ENCODE measurements at regions not wholly inside any gene's neighbourhood (a gene's known extent, or its start where the extent isn't known, plus 50 kb on each side); places are given as distances from the start of the nearest gene placed in this dataset.
"Not testable (repeated sequence)": the region's sequence is repeated elsewhere in the genome, so short reads cannot be mapped to it uniquely, and the experiment has no call there.

- DNase-seq: no peak
Observed at GRCh38 chr7:66504131-66504530, 124.5 kb upstream of the KCTD7 start.

- DNase-seq: no peak
Observed at GRCh38 chr7:66505009-66505408, 123.7 kb upstream of the KCTD7 start.

- no peak for DNase-seq
Observed at GRCh38 chr7:66505531-66506451, 122.9 kb upstream of the KCTD7 start.

GRCh38 chr7:66506703-66507102 lies 122.0 kb upstream of the KCTD7 start:
- DNase-seq: not testable (repeated sequence)

GRCh38 chr7:66507764-66508296 lies 120.9 kb upstream of the KCTD7 start:
- DNase-seq: no peak

GRCh38 chr7:66508431-66508830 lies 120.2 kb upstream of the KCTD7 start:
- no peak for DNase-seq

GRCh38 chr7:66514050-66514449 lies 114.6 kb upstream of the KCTD7 start:
- DNase-seq: no peak

GRCh38 chr7:66517212-66517909 lies 111.3 kb upstream of the KCTD7 start:
- no peak for DNase-seq

- no peak for DNase-seq
Observed at GRCh38 chr7:66518151-66518691, 110.5 kb upstream of the KCTD7 start.

GRCh38 chr7:66521675-66522074 lies 107.0 kb upstream of the KCTD7 start:
- no peak for DNase-seq

- no peak for DNase-seq
Observed at GRCh38 chr7:66522518-66522917, 106.2 kb upstream of the KCTD7 start.

- DNase-seq: no peak
Observed at GRCh38 chr7:66523409-66523808, 105.3 kb upstream of the KCTD7 start.

GRCh38 chr7:66524738-66525137 lies 103.9 kb upstream of the KCTD7 start:
- no peak for DNase-seq

- not testable (repeated sequence) for DNase-seq
Observed at GRCh38 chr7:66526782-66527181, 101.9 kb upstream of the KCTD7 start.

- DNase-seq: no peak
Observed at GRCh38 chr7:66528652-66529051, 100.0 kb upstream of the KCTD7 start.

- no peak for DNase-seq
Observed at GRCh38 chr7:66529883-66530610, 98.6 kb upstream of the KCTD7 start.

- DNase-seq: no peak
Observed at GRCh38 chr7:66535414-66536329, 93.0 kb upstream of the KCTD7 start.

- no peak for DNase-seq
Observed at GRCh38 chr7:66537380-66537779, 91.3 kb upstream of the KCTD7 start.

- DNase-seq: no peak
Observed at GRCh38 chr7:66537876-66538275, 90.8 kb upstream of the KCTD7 start.

GRCh38 chr7:66539264-66539623 lies 89.4 kb upstream of the KCTD7 start:
- no peak for DNase-seq

- no peak for DNase-seq
Observed at GRCh38 chr7:66539902-66540375, 88.7 kb upstream of the KCTD7 start.

GRCh38 chr7:66542049-66542448 lies 86.6 kb upstream of the KCTD7 start:
- no peak for DNase-seq
